GM19468 (cell line): ENCODE measurements at regions not wholly inside any gene's neighbourhood (a gene's known extent, or its start where the extent isn't known, plus 50 kb on each side); places are given as distances from the start of the nearest gene placed in this dataset.

Source experiments
- ATAC-seq: cut with Tn5 transposase; IDR thresholded peaks from one replicate; pipeline ENCODE4 v1.9.1; 2021; ENCODE audit warnings: mild to moderate bottlenecking, moderate library complexity, moderate number of reproducible peaks; ENCODE audit not compliant: unreplicated experiment; ENCODE audit errors: extremely low read depth

GRCh38 chr11:95455228-95455970, 224.4 kb upstream of the SESN3 start:
- peak; percentile 45 for ATAC-seq

DNA sequence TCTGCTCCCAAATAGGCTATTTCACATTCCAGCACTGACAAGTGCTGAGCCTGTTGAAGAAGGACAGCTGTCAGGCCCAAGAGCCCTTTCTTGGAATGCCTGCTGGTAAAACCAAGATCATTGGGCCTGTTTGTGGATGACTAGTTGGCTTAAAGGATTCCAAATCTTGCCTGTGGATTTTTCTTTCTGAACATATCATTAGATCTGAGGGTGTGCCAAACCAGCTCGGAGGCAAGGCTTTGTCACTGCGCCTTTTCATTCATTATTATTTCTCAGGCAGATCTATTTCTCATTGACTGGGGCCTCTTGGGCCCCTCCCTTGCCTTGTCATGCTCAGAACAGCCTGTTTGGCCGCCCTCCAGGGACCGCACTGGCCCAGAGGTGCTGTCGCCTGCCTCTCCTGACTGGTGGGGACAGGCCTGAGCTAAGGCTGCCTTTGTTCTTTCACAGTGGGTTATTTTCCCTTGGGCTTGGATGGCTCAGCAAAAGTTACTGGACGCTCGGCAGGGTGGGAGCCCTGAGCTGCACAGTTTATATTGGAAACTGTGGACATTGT, 222.7 kb upstream of the SESN3 start:
- ATAC-seq = no peak

DNA sequence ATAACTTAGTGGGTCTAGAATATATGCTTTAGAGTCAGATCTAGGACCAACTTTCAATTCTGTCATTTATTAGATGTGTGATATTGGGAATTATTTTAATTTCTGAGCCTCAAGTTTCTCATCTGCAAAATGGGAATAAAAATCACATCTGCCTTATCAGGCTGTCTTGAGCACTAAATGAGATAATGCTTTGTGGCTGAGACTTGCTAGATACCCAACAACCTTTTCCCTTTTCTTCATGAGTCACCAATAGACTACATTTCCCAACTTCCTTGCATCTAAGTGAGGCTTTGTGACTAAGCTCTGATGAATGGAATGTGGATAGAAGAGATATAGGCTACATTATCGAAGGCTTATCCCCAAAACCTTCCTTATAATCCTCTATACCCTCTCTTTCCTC, 220.7 kb upstream of the SESN3 start:
- ATAC-seq = no peak

DNA sequence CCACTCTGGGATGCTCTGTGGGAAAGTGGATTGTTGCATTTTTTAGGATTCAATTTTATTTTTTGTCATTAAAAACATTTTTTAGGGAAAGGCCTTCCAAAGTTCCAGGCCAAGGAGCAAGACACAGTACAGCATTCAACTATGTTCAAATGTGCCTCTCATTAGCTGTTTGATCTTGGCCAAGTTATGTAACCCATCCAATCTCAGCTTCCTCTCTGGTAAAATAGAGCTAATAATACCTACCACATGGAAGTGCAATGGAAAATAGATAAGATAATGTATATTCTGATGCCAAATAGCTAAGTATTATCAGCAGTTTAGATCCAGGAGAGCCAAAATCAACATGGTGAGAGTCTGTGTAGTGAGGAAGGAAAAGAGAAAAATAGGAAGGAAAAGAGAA, 220.3 kb upstream of the SESN3 start:
- no peak for ATAC-seq

- no peak for ATAC-seq
Measured at GRCh38 chr11:95450547-95451123, 219.6 kb upstream of the SESN3 start.

GRCh38 chr11:95445746-95446333, 214.8 kb upstream of the SESN3 start:
- ATAC-seq = no peak

DNA sequence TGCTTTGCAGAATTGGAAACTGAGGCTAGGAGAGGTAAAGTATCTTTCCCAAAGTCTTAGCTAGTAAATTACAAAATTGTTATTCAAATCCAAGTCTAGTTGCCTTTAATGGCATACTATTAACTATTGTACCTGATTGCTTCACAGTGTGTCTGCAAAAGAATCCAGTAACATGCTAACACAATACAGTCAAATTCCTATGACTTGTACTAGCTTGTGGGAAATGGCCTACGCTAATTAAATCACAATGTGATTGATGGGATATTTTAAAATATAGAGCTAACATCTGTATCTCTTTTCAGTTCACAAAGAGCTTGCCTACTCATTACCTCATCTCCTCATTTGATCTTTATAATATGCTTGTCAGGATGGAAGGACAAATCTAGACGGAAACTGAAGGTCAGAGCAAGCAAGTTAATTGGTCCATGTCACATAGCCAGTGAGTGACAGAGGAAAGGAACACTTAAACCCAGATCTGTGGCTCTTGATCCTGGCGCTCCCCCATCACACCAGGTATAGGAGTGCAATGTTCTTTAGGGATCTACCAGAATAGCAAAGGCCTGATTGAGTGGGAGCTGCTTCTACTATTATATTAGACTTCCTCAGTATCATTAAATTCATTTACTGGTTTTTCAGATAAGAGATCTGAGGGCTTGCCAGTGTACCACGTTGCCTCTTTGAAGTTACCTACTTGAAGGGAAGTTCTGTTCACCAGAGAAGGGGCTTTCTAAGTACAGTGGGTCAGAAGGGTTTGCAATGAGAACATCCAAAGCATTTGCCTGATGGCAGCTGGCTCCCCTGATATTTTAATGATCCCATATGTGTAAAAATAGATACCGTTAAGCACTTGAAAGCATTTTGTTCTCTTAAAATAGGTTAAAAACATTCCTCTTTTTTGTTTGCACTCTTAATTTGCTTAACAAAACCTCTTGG, 213.6 kb upstream of the SESN3 start:
- ATAC-seq = no peak

- peak; percentile 52 for ATAC-seq
Measured at GRCh38 chr11:95443386-95443785, 212.4 kb upstream of the SESN3 start.

DNA sequence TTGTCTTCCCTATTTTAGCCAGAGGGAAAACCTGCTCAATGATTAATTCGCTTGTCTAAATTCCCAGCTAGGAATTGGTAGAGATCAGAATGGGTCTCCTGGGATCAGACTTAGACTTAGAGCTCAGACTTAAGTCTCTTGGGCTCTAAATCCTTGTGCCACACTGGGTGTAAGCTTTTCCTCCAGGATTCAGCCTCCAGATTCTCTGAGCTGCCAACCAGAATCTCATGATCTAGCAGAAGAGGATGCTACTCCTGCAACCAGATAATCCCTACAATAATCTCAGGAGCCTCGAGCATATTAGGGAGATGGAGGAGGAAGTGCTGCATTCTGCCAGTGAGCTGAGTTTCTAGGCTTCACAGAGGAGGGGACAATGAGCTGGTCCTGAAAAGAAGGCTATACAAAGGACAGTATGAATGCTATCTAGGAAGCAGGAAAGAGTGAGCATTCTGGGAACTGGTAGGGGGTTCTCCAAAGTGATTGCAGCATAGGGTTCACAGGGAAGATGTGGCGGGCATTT, 211.6 kb upstream of the SESN3 start:
- ATAC-seq = no peak

DNA sequence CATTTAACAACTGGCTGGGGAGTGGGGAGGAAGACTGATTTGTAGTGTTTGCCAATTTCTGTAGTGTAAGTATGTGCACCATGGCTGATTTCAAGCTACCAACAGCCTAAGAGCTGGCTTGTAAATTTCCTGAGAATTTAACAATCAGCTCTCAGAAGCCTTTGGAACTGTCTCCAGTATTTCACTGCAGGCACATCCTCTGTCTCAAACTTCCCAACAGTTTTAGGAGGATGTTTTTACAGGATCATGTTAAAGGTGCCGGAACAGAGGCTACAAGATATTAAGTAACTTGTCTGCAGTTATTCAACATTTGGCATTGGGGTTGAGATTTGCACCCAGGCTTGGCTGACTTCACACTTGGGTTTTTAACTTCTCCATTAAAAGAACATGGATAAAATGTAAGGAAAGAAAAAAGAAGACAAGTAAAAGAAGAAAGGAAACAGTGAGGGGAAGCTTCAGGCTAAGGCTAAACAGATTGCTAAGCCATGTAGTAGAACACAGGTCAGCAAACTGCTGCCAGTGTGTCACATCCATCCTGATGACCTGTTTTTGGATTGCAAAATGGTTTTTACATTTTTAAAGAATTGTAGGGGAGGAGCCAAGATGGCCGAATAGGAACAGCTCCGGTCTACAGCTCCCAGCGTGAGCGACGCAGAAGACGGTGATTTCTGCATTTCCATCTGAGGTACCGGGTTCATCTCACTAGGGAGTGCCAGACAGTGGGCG, 204.8 kb upstream of the SESN3 start:
- ATAC-seq = no peak

DNA sequence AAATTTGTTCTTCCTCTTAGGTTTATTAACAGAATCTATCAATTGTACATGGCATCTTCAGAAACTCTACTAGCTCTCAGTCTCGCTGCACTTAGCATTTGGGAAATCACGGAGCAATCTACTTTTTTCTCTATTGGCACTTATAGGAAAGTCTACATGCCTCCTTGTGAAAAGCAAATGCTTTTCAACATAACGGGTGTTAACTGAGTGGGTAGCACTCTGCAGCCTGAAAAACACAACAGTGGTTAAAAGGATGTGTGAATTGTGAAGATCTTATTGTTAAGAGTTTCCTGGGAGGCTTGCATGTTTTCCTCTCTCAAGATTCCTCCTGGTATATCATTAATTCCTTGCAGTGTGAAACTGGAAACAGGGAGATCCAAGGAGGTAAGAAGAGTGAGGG, 204.2 kb upstream of the SESN3 start:
- ATAC-seq = no peak

GRCh38 chr11:95434489-95435057, 203.6 kb upstream of the SESN3 start:
- no peak for ATAC-seq

DNA sequence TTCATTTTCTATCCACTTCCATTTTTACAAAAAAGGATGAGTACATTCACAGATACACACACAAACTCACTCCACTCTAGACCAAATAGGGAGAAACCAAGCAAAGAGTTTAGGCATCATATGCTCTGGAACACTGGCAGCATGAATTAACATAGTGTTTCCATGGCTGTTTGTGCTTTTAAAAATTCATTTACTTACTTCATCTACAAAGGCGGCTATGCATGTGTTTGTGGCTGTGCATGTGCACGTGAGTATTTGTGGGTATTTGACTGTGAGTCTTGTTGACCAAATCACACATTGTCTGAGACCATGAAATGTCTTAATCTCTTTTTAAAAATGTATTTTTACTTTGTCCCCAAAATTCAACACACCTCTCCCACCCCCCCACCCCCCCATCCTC, 203.0 kb upstream of the SESN3 start:
- no peak for ATAC-seq

- ATAC-seq = no peak
Measured at GRCh38 chr11:95432714-95433503, 201.9 kb upstream of the SESN3 start.

- ATAC-seq = no peak
Measured at GRCh38 chr11:95429376-95429907, 198.4 kb upstream of the SESN3 start.

DNA sequence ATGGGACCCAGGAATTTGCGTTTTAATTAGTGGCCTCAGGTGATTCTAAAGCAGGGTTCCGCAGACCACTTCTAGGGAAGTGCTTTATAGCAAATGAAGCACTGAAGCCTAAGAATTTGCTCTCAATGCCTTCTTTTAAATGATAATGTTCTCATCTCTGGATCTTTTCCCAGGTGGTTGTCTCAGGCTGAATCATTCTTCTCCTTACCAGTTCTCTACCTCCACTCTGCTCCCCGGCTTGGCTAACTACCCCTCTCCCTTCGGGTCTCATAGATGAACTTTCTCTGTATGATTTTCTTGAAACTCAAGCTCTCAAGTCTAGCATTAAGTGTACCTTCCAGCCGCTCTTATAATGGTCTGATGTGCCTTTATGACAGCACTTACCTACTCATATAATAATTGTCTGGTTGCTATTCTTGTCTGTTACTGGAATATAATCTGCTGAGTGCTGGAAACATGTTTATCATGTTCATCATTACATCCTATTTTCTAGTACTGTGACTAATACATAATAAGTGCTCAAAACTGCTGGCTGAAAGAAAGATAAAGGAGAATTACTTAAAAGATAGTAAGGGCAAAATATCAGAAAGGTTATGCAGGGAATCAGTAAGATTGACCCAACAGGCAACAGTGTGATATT, 195.9 kb upstream of the SESN3 start:
- ATAC-seq = no peak

DNA sequence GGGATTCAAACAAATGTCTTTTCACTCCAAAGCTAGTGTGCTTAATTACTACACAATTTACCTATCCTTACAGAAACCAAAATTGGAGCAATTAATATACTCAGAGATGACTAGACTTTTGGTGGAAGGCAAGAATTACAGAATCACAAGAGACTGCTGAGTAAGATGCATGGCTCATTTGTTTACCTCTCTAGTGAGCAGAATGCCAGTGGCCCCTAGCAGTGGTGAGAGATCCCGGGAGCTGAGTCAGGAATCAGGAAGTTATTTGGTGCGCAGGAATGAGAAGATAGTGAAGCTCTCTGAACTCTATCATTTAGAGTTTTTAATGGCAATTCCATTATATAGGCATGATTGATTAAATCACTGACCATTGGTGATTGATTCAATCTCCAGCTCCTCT, 188.9 kb upstream of the SESN3 start:
- ATAC-seq = no peak

- no peak for ATAC-seq
Measured at GRCh38 chr11:95418916-95419315, 187.9 kb upstream of the SESN3 start.
